IPS-15b (cell line): ENCODE measurements at regions not wholly inside any gene's neighbourhood (a gene's known extent, or its start where the extent isn't known, plus 50 kb on each side); places are given as distances from the start of the nearest gene placed in this dataset.

Experiments
- H3K27me3 ChIP-seq: one replicate; pipeline ENCODE4 v1.6.1; 2013; ENCODE audit warnings: low read length; ENCODE audit not compliant: control insufficient read depth, insufficient read depth
- H3K36me3 ChIP-seq: one replicate; pipeline ENCODE4 v1.6.1; 2013; ENCODE audit warnings: low read length; ENCODE audit not compliant: control insufficient read depth, insufficient read depth
- H3K4me1 ChIP-seq: one replicate; pipeline ENCODE4 v1.6.1; 2013; ENCODE audit warnings: mild to moderate bottlenecking, low read length; ENCODE audit not compliant: control insufficient read depth, insufficient read depth
- H3K4me3 ChIP-seq: one replicate; pipeline ENCODE4 v1.5.1; 2013; ENCODE audit warnings: low read depth, low read length
- H3K9ac ChIP-seq: one replicate; pipeline ENCODE4 v1.6.1; 2013; ENCODE audit warnings: low read depth, mild to moderate bottlenecking, low read length
- H3K9me3 ChIP-seq: one replicate; pipeline ENCODE4 v1.6.1; 2013; ENCODE audit warnings: mild to moderate bottlenecking, low read length; ENCODE audit not compliant: control insufficient read depth, insufficient read depth

DNA sequence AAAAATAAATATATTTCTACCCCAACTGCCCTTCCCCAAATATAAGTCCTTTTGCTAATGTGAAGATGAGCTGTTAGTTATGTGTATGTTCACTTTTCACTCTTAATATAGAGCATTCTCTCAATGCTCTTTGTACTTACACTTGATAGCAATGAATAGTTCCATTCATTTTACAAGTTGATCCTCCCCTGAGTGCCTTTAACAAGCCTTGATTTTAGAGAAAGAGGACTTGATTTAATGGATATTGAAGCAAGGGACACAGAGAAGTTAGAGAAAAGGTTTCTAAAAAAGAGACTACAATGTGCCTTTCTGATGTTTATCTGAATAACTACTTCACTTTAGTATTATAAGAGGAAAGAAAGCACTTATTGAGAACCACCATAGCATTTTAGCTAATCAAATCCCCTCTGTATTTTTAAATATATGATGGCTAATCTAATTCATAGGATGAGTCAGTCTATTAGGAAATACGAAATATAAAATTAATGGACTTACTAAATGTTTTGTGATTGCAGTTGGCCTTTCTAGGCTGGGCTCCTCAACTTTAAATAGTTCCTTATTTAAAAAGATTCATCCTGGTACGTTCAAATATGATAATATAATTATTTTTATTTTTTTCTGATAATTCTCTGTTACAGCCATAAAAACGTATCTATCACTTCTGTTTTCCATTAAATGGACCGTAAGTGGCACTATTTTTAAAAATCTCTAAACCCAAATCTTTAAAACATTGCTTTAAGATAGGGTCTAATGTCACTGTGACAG, 1097.8 kb upstream of the SLC10A2 start:
- no peaks in the 10 kb centered on the region for H3K36me3 ChIP-seq
- no peak overlapping the region for H3K9ac ChIP-seq
- no peaks in the 10 kb centered on the region for H3K4me1 ChIP-seq
- no peaks in the 10 kb centered on the region for H3K9me3 ChIP-seq
- no peak overlapping the region for H3K4me3 ChIP-seq
- no peaks in the 10 kb centered on the region for H3K27me3 ChIP-seq

DNA sequence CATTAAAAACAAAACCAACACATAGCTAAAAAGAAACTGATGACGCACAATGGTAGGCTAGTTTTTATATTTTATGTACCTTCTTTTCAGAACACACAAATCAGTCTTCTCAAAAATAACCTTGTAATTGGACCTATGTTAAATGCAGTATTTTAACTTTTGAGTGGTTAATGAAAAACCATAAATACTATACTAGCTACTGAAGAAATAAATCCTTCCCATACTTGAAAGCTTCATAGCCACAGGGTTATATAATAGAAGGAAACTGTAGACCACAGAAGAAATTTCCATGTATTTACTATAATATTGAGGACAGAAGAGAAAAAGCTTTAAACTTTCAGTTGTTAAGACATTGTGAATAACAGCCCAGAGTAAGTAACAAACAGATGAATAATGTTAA, 1094.3 kb upstream of the SLC10A2 start:
- Histone ChIP-seq H3K9ac (no peak overlapping the region), H3K36me3 (no peaks in the 10 kb centered on the region), H3K4me1 (no peaks in the 10 kb centered on the region), H3K9me3 (no peaks in the 10 kb centered on the region), H3K27me3 (no peaks in the 10 kb centered on the region), H3K4me3 (no peak overlapping the region)

DNA sequence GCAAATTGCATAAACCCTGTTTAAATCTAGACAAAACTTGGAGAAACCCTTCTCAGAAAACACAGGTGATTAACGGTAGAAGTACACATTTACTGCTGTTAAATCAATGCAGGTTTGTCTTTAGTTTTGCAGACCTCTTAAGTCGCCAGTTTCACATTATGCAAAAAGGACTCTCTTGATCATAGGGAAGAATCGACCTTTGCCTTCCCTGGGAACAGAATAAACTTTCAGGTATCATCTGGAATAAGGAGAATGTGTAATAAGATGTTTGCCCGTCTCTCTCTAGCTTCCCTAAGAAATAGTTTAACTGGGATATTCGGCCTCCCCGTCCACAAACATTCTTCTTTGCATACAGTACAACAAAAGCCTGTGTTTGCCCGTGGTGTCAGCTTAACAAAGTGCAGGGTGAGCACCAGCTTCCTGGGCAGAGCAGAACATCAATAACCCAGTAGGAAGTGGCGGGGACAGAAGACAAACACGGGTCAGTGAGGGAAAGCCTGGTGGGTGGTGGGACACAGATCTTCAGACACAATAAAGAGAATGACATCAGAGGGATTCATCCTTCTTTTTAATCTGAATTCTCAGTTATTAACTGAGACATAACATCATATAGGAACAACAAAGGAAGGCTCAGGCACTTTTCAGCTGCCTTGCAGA, 1077.7 kb upstream of the SLC10A2 start:
- no peaks in the 10 kb centered on the region for H3K27me3 ChIP-seq
- H3K9me3 ChIP-seq = no peaks in the 10 kb centered on the region
- H3K36me3 ChIP-seq = no peaks in the 10 kb centered on the region
- no peak overlapping the region for H3K4me3 ChIP-seq
- peaks cover 6% of the 10 kb centered on the region for H3K4me1 ChIP-seq
- H3K9ac ChIP-seq = no peak overlapping the region

DNA sequence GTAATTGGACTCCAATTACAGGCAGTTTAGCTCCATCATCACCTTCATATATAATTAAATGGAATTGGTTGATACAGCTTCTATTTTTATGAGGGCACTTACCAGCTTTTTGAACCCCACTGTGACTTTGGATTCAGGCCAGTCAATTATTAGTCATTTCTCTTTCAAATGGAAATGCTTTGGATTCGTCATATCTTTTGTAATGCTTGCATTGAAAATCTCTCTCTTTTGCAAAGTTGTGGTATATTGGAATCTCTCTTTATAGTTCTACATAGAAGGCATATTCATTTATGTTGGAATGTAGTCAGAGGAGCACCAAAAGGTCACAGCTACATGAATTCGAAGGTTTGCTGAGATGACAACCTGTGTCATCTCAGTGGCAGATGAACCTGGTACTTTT, 1074.3 kb upstream of the SLC10A2 start:
- Histone ChIP-seq H3K27me3 (no peaks in the 10 kb centered on the region), H3K9me3 (no peaks in the 10 kb centered on the region), H3K4me1 (peaks cover 6% of the 10 kb centered on the region), H3K9ac (no peak overlapping the region), H3K4me3 (no peak overlapping the region), H3K36me3 (no peaks in the 10 kb centered on the region)

DNA sequence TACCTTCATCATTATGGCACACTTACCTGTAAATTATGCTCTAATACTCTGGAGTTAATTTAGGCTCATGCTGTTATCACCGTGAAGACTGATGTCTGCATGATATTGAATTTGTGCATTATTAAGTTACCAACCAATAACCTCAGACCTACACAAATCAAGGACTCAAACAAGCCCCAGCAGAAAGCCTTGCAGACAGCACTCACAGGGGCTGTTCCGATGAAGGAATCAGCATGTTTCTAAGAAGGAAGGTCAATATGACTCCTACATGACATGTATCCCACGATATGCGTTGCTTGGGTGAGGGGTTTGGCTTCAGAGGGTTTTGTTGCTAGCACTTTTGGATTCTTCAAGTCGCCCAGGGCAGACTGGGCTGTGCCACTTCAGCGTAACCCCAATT, 1071.2 kb upstream of the SLC10A2 start:
- H3K36me3 ChIP-seq = no peaks in the 10 kb centered on the region
- H3K9ac ChIP-seq = no peak overlapping the region
- no peak overlapping the region for H3K4me3 ChIP-seq
- no peaks in the 10 kb centered on the region for H3K27me3 ChIP-seq
- H3K9me3 ChIP-seq = no peaks in the 10 kb centered on the region
- no peaks in the 10 kb centered on the region for H3K4me1 ChIP-seq

DNA sequence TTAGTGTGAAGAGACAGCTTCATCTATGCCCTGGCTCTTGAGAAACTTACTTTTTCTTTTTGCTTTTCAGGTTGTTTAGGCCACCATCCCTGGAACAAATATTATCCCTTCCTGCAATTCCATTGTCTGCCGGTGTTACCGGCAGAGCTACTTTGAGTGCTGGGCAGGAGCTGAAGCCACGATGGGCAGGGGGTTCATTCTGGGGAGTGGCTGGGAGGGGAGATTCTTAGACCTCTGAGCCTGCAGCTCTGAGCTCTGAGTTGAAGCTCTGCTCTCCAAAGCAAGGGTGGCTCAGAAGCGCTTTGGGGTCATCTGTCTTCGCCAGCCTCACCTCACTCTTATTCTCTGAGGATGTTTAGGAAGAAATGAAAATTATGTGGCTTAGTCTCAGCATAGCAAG, 1066.6 kb upstream of the SLC10A2 start:
- H3K36me3 ChIP-seq = no peaks in the 10 kb centered on the region
- H3K9ac ChIP-seq = no peak overlapping the region
- no peaks in the 10 kb centered on the region for H3K4me1 ChIP-seq
- H3K4me3 ChIP-seq = no peak overlapping the region
- no peaks in the 10 kb centered on the region for H3K9me3 ChIP-seq
- no peaks in the 10 kb centered on the region for H3K27me3 ChIP-seq

DNA sequence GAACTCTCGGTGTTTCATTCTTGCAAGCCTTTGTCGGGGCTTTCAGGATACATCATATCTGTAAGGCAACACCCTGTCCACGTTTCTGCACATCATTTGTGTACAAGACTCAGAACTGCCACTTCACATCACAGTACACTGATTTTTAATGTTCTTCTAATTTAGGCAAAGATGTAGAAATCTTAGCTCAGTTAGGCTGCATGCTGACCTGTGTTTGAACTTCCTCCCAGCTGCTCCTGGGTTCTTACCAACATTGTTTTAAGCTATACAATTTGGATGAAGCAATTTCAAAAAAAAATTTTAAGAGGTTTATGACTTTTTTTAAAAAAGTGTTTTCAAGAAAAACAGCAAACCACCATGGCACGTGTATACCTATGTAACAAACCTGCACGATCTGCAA, 1047.9 kb upstream of the SLC10A2 start:
- H3K9ac ChIP-seq = no peak overlapping the region
- H3K4me1 ChIP-seq = no peaks in the 10 kb centered on the region
- H3K27me3 ChIP-seq = no peaks in the 10 kb centered on the region
- H3K9me3 ChIP-seq = no peaks in the 10 kb centered on the region
- no peaks in the 10 kb centered on the region for H3K36me3 ChIP-seq
- no peak overlapping the region for H3K4me3 ChIP-seq

DNA sequence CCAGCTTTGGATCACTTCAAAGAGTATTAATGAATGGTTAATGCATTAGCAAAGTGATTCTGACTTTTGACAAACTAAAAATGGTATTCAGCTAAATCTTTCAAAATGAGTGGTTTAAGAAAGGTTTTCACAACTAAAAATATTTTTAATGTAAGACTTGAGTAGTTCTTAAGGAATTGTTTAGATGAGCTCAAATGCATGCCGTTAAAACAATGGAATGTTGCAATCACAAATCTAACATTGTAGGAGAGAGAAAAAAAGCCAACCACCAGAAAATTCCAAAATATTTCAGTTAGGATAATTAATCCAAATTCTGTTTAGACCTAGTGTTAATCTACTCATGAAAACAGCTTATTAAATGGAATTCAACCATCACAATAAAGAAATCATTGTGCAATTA, 1044.8 kb upstream of the SLC10A2 start:
- no peaks in the 10 kb centered on the region for H3K4me1 ChIP-seq
- H3K9ac ChIP-seq = no peak overlapping the region
- no peaks in the 10 kb centered on the region for H3K36me3 ChIP-seq
- no peaks in the 10 kb centered on the region for H3K9me3 ChIP-seq
- no peak overlapping the region for H3K4me3 ChIP-seq
- H3K27me3 ChIP-seq = no peaks in the 10 kb centered on the region

DNA sequence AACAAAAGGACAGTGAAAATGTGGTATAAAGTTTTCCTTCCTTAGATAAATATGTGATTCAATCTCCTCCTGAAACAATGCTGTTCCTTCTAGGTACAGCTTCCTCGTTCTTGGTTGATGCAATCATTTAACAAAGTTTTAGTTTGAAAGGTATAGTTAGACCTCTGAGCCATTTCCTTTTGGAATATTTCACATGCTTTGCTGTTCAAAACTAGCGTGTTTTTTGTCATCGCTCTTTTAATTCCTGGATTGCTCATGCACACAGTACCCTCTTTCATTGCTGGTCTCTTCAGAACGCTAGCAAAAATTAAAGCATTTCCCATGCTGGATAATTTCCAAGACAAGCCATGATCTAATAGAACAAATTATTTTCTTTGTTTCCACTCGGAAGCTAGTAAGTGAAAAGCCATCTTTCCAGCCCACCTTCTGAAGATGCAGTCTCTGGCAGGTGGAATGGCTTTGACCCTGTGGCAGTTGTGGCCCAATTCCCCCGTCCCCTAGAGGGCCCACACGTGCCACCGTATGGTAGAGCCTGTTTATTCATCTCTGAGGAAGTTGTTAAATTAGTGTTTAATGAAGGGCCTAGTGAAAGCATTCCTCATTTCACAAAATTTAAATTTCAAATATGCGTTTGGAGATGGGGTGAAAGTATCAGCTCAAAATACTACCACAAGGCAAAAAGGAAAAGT, 1040.6 kb upstream of the SLC10A2 start:
- H3K36me3 ChIP-seq = no peaks in the 10 kb centered on the region
- H3K9me3 ChIP-seq = no peaks in the 10 kb centered on the region
- no peak overlapping the region for H3K9ac ChIP-seq
- H3K4me3 ChIP-seq = no peak overlapping the region
- no peaks in the 10 kb centered on the region for H3K27me3 ChIP-seq
- no peaks in the 10 kb centered on the region for H3K4me1 ChIP-seq

DNA sequence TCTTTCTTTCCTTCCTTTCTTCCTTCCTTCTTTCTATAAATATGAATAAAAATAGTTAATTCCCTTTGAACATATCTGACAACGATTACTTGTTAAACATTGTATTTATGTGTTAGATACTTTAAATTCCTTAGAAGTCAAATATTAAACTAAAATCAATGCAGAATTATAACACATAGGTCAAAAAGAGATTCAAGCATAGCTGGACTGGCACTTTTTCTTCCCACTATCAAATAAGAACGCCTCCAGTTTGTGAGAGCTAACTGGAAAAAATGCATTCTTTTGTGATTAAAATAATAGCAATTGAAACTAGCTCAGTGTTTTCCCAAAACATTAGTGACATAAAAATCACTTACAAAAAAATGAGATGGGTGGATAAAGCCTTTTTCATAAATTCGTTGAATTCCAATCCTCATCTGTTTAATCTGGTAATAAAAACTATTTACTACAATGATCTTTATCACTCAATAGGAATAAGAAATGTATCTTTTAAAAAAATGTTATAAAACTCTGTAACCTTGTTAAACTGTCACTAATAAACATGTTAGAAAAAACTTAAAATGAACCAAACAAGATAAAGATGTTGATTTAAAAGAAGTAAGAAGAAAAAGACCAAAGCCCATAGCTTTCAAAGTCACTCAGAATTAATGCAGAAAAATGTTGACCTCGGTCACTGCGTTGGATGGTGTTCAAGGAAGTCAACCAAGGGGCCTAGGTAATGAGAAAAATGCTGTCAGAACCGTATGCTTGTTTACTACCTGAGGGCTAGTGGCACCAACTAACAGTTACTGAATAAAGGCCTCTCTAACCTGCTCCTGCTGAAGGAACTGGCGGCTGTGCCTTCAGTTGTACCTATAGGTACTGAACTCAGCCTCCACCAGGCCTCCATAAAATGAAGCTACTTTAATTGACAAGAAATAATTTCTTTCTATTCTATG, 1039.5 kb upstream of the SLC10A2 start:
- no peaks in the 10 kb centered on the region for H3K4me1 ChIP-seq
- no peak overlapping the region for H3K4me3 ChIP-seq
- H3K27me3 ChIP-seq = no peaks in the 10 kb centered on the region
- H3K9ac ChIP-seq = no peak overlapping the region
- H3K36me3 ChIP-seq = no peaks in the 10 kb centered on the region
- H3K9me3 ChIP-seq = no peaks in the 10 kb centered on the region

DNA sequence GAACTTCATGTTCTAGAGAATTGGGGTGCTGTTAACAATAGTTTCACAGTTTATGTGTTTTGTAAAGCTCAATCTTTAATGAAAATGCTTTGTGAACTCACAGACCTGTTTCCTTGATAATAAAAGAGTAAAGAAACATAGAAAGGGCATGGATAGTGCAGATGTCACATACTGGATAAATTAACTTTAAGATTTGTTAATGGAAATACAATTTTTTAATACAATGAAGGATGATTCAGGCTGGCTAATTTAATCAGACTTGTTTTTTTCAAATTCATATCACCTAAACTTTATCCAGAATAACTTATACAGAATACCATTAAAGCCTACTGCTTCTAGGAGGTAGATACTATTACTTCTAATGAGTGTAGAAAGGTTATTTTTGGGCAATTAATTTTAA, 1033.5 kb upstream of the SLC10A2 start:
- Histone ChIP-seq H3K9me3 (no peaks in the 10 kb centered on the region), H3K36me3 (no peaks in the 10 kb centered on the region), H3K9ac (no peak overlapping the region), H3K4me3 (no peak overlapping the region), H3K27me3 (no peaks in the 10 kb centered on the region), H3K4me1 (no peaks in the 10 kb centered on the region)
